ENCODE measurements at regions not wholly inside any gene's neighbourhood (a gene's known extent, or its start where the extent isn't known, plus 50 kb on each side); places are given as distances from the start of the nearest gene placed in this dataset.

- no peak for TF ChIP-seq CTCF (IDR thresholded peaks at IDR 0.05; ENCODE audit: insufficient read depth, low read depth, low read length)
- no peak overlapping the region for H3K4me3 ChIP-seq (ENCODE audit: low read depth, low read length)
- DNase-seq (ENCODE audit: low read depth): no peak
These were observed 73.9 kb downstream of the HHEX start for GRCh38 chr10:92763634-92764155.

- H3K4me3 ChIP-seq (ENCODE audit: low read depth, low read length): no peak overlapping the region
- TF ChIP-seq CTCF (IDR thresholded peaks at IDR 0.05; ENCODE audit: insufficient read depth, low read depth, low read length): no peak
- no peak for DNase-seq (ENCODE audit: low read depth)
These were observed 76.7 kb downstream of the HHEX start for GRCh38 chr10:92766451-92766850.

GRCh38 chr10:92768104-92768503, 78.3 kb downstream of the HHEX start:
- H3K4me3 ChIP-seq (ENCODE audit: low read depth, low read length): no peak overlapping the region
- TF ChIP-seq CTCF (IDR thresholded peaks at IDR 0.05; ENCODE audit: insufficient read depth, low read depth, low read length): no peak
- no peak for DNase-seq (ENCODE audit: low read depth)

- no peak for DNase-seq (ENCODE audit: low read depth)
- H3K4me3 ChIP-seq (ENCODE audit: low read depth, low read length): no peak overlapping the region
- no peak for TF ChIP-seq CTCF (IDR thresholded peaks at IDR 0.05; ENCODE audit: insufficient read depth, low read depth, low read length)
These were observed 74.5 kb upstream of the EXOC6 start for GRCh38 chr10:92773776-92774175.

- DNase-seq (ENCODE audit: low read depth): no peak
- no peak for TF ChIP-seq CTCF (IDR thresholded peaks at IDR 0.05; ENCODE audit: insufficient read depth, low read depth, low read length)
- no peak overlapping the region for H3K4me3 ChIP-seq (ENCODE audit: low read depth, low read length)
These were observed 70.2 kb upstream of the EXOC6 start for GRCh38 chr10:92778091-92778490.

- no peak for TF ChIP-seq CTCF (IDR thresholded peaks at IDR 0.05; ENCODE audit: insufficient read depth, low read depth, low read length)
- H3K4me3 ChIP-seq (ENCODE audit: low read depth, low read length): no peak overlapping the region
- no peak for DNase-seq (ENCODE audit: low read depth)
These were observed 63.2 kb upstream of the EXOC6 start for GRCh38 chr10:92785118-92785517.

GRCh38 chr10:92787557-92788152, 60.7 kb upstream of the EXOC6 start:
- DNase-seq (ENCODE audit: low read depth): no peak
- no peak for TF ChIP-seq CTCF (IDR thresholded peaks at IDR 0.05; ENCODE audit: insufficient read depth, low read depth, low read length)
- H3K4me3 ChIP-seq (ENCODE audit: low read depth, low read length): no peak overlapping the region

All from fibroblast of villous mesenchyme (primary cell).